ENCODE measurements at regions not wholly inside any gene's neighbourhood (a gene's known extent, or its start where the extent isn't known, plus 50 kb on each side); places are given as distances from the start of the nearest gene placed in this dataset.

- TF ChIP-seq SMC3 (conservative IDR thresholded peaks at IDR 0.05; ENCODE audit: poor library complexity) (no peak), EP300 (conservative IDR thresholded peaks at IDR 0.05; ENCODE audit: poor library complexity, severe bottlenecking) (no peak), EZH2 (IDR thresholded peaks at IDR 0.05; ENCODE audit: borderline replicate concordance, insufficient read depth, low read length, poor library complexity, severe bottlenecking) (no peak), CTCF (IDR thresholded peaks at IDR 0.05; ENCODE audit: poor library complexity, severe bottlenecking) (no peak), RAD21 (conservative IDR thresholded peaks at IDR 0.05) (no peak), POLR2AphosphoS5 (IDR thresholded peaks at IDR 0.05) (no peak), TAF1 (IDR thresholded peaks at IDR 0.05; ENCODE audit: low read depth) (no peak)
- TF ChIP-seq, protein P1, sequence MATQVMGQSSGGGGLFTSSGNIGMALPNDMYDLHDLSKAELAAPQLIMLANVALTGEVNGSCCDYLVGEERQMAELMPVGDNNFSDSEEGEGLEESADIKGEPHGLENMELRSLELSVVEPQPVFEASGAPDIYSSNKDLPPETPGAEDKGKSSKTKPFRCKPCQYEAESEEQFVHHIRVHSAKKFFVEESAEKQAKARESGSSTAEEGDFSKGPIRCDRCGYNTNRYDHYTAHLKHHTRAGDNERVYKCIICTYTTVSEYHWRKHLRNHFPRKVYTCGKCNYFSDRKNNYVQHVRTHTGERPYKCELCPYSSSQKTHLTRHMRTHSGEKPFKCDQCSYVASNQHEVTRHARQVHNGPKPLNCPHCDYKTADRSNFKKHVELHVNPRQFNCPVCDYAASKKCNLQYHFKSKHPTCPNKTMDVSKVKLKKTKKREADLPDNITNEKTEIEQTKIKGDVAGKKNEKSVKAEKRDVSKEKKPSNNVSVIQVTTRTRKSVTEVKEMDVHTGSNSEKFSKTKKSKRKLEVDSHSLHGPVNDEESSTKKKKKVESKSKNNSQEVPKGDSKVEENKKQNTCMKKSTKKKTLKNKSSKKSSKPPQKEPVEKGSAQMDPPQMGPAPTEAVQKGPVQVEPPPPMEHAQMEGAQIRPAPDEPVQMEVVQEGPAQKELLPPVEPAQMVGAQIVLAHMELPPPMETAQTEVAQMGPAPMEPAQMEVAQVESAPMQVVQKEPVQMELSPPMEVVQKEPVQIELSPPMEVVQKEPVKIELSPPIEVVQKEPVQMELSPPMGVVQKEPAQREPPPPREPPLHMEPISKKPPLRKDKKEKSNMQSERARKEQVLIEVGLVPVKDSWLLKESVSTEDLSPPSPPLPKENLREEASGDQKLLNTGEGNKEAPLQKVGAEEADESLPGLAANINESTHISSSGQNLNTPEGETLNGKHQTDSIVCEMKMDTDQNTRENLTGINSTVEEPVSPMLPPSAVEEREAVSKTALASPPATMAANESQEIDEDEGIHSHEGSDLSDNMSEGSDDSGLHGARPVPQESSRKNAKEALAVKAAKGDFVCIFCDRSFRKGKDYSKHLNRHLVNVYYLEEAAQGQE (IDR thresholded peaks at IDR 0.05; ENCODE audit: borderline replicate concordance): no peak
Measured at GRCh38 chr6:12582421-12583110, 134.0 kb upstream of the PHACTR1 start.
